AG04450 (cell line): ENCODE measurements at regions not wholly inside any gene's neighbourhood (a gene's known extent, or its start where the extent isn't known, plus 50 kb on each side); places are given as distances from the start of the nearest gene placed in this dataset.

Experiments used
- CTCF ChIA-PET: fragments of 300-600, 350-600 bp; formaldehyde crosslinking; extraction: SDS; loops from one replicate; lab custom pipeline; 2022; ENCODE audit warnings: antibody characterized with exemption, inconsistent platforms; lab: Charles Lee
- POLR2A ChIA-PET: fragments of 350-600 bp; formaldehyde crosslinking; extraction: SDS; loops from one replicate; lab custom pipeline; 2021; ENCODE audit warnings: antibody characterized with exemption, inconsistent platforms; lab: Yijun Ruan, JAX
- DNase-seq: peaks from one replicate; pipeline ENCODE4 v3.0.0-alpha.2; 2011; ENCODE audit warnings: low read depth, low spot score
- H3K27ac ChIP-seq: one replicate; pipeline ENCODE4 v1.5.1; 2012; ENCODE audit warnings: low read depth, low read length, control low read depth
- H3K27me3 ChIP-seq: one replicate; pipeline ENCODE4 v1.6.0; 2012; ENCODE audit warnings: low read length; ENCODE audit not compliant: control insufficient read depth, insufficient read depth
- H3K4me3 ChIP-seq: 2 replicates; pipeline ENCODE4 v1.5.1; 2011; ENCODE audit warnings: mild to moderate bottlenecking, low read depth, low read length, control low read depth
- H3K9me3 ChIP-seq: 2 replicates; pipeline ENCODE4 v1.5.1; 2012; ENCODE audit warnings: low read length; ENCODE audit not compliant: control insufficient read depth, insufficient read depth
- CTCF ChIP-seq: IDR thresholded peaks from 2 replicates; pipeline ENCODE4 v1.5.1; 2011; ENCODE audit warnings: low read depth, low read length, control low read depth, inconsistent platforms

- Histone ChIP-seq H3K9me3 (no peaks in the 10 kb centered on the region), H3K4me3 (no peak overlapping the region), H3K27me3 (no peaks in the 10 kb centered on the region), H3K27ac (no peak overlapping the region)
- POLR2A ChIA-PET = no interaction called here
- CTCF ChIA-PET = no interaction called here
- DNase-seq = no peak
- no peak for TF ChIP-seq CTCF
Measured at GRCh38 chr13:74682746-74683145, 548.5 kb upstream of the KLF12 start.

- Histone ChIP-seq H3K27ac (no peak overlapping the region), H3K9me3 (no peaks in the 10 kb centered on the region), H3K27me3 (no peaks in the 10 kb centered on the region), H3K4me3 (no peak overlapping the region)
- ChIA-PET CTCF (no interaction called here), POLR2A (no interaction called here)
- DNase-seq = no peak
- TF ChIP-seq CTCF = no peak
Measured at GRCh38 chr13:74681891-74682290, 547.7 kb upstream of the KLF12 start.

GRCh38 chr13:74678308-74678965 lies 544.2 kb upstream of the KLF12 start:
- ChIA-PET CTCF (no interaction called here), POLR2A (no interaction called here)
- no peak for TF ChIP-seq CTCF
- no peak overlapping the region for H3K27ac ChIP-seq
- no peaks in the 10 kb centered on the region for H3K27me3 ChIP-seq
- H3K9me3 ChIP-seq = no peaks in the 10 kb centered on the region
- no peak overlapping the region for H3K4me3 ChIP-seq
- DNase-seq = no peak

- no peaks in the 10 kb centered on the region for H3K27me3 ChIP-seq
- no peak overlapping the region for H3K4me3 ChIP-seq
- ChIA-PET POLR2A (no interaction called here), CTCF (no interaction called here)
- no peak for TF ChIP-seq CTCF
- H3K9me3 ChIP-seq = no peaks in the 10 kb centered on the region
- no peak overlapping the region for H3K27ac ChIP-seq
- no peak for DNase-seq
Measured at GRCh38 chr13:74675972-74676371, 541.8 kb upstream of the KLF12 start.

- no peak for TF ChIP-seq CTCF
- DNase-seq = peak; percentile 2
- Histone ChIP-seq H3K27ac (no peak overlapping the region), H3K27me3 (no peaks in the 10 kb centered on the region), H3K4me3 (no peak overlapping the region), H3K9me3 (no peaks in the 10 kb centered on the region)
- CTCF ChIA-PET = no interaction called here
- POLR2A ChIA-PET = no interaction called here
Measured at GRCh38 chr13:74675182-74675581, 541.0 kb upstream of the KLF12 start.
